ENCODE measurements at regions not wholly inside any gene's neighbourhood (a gene's known extent, or its start where the extent isn't known, plus 50 kb on each side); places are given as distances from the start of the nearest gene placed in this dataset.

DNA sequence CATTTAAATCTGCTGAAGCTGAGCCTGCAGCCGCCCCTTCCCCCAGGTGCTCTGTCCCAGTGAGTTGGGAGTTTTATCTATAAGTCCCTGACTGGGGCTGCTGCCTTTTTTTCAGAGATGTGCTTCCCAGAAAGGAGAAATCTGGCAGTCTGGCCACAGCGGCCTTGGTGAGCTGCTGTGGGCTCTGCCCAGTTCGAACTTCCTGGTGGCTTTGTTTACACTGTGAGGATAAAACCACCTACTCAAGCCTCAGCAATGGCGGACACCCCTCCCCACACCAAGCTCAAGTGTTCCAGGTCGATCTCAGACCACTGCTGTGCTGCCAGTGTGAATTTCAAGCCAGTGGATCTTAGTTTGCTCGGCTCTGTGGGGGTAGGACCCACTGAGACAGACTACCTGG lies 97.3 kb downstream of the ACAA2 start:
- no peak overlapping the region for H4K5ac ChIP-seq (ENCODE audit: insufficient read length, low read depth, low read length)
- TF ChIP-seq TEAD4 (IDR thresholded peaks at IDR 0.05; ENCODE audit: low read depth, low read length) = no peak
- no peak for TF ChIP-seq NRF1 (IDR thresholded peaks at IDR 0.05; ENCODE audit: low read depth, low read length)
- no peak for TF ChIP-seq POLR2A (IDR thresholded peaks at IDR 0.05; ENCODE audit: control extremely low read depth in 1 of 2, low read depth in 2 of 2, low read length in 2 of 2)
- no peak for TF ChIP-seq RNF2 (IDR thresholded peaks at IDR 0.05; ENCODE audit: borderline replicate concordance, low read depth, low read length, missing control alignments, poor library complexity, severe bottlenecking)
- TF ChIP-seq SIN3A (conservative IDR thresholded peaks at IDR 0.05 in 1 of 2, IDR thresholded peaks at IDR 0.05 in 1 of 2; ENCODE audit: low read depth in 1 of 2, low read length in 2 of 2) = no peak
- no peak for TF ChIP-seq JUND (IDR thresholded peaks at IDR 0.05; ENCODE audit: low read length)
- TF ChIP-seq SRF (IDR thresholded peaks at IDR 0.05; ENCODE audit: low read depth, low read length) = no peak
- no peak for TF ChIP-seq KDM4A (IDR thresholded peaks at IDR 0.05; ENCODE audit: low read depth, low read length, severe bottlenecking)
- no peak for TF ChIP-seq YY1 (IDR thresholded peaks at IDR 0.05; ENCODE audit: low read depth, low read length)
- no peak for TF ChIP-seq HDAC6 (IDR thresholded peaks at IDR 0.05; ENCODE audit: low read depth, low read length)

More for the DNA sequence above, 97.3 kb downstream of the ACAA2 start:
- H3K4me3 ChIP-seq (ENCODE audit: extremely low read depth in 1 of 4, insufficient read depth in 2 of 4, low read depth in 3 of 4, low read length in 4 of 4) = no peak overlapping the region
- H3K79me2 ChIP-seq (ENCODE audit: control insufficient read depth in 1 of 2, insufficient read depth in 2 of 2, low read length in 2 of 2) = no peaks in the 10 kb centered on the region
- no peak overlapping the region for H3K56ac ChIP-seq (replicated peaks; ENCODE audit: insufficient read length, low read depth, low read length)
- 81% methylated on average over 6 of the region's 6 CpGs; no CpG with 5 or more reads in 1 of the 2 experiments for WGBS, 2 experiments (ENCODE audit: extremely low coverage in 1 of 2, insufficient coverage in 1 of 2, insufficient read length in 1 of 2, insufficient replicate concordance in 2 of 2, low coverage in 1 of 2, low lambda C conversion rate in 2 of 2, missing lambda C conversion rate in 1 of 2)
- 0 out of 2 replicates have a peak overlapping the region, but pooled peaks have one; percentile 25 for H4K8ac ChIP-seq (ENCODE audit: extremely low read depth, insufficient read depth, low read length)
- H2BK15ac ChIP-seq (ENCODE audit: low read length) = no peak overlapping the region
- no peak overlapping the region for H2BK120ac ChIP-seq (replicated peaks; ENCODE audit: low read depth, low read length)
- no peak overlapping the region for H2AK5ac ChIP-seq (ENCODE audit: low read depth, low read length)
- H2BK12ac ChIP-seq (ENCODE audit: low read depth, low read length) = no peak overlapping the region
- H3K36me3 ChIP-seq (ENCODE audit: control insufficient read depth in 2 of 4, insufficient read depth in 4 of 4, low read length in 3 of 4) = no peaks in the 10 kb centered on the region
- no peak overlapping the region for H3K4me2 ChIP-seq (ENCODE audit: insufficient read depth in 1 of 2, low read depth in 2 of 2, low read length in 2 of 2)
- no peaks in the 10 kb centered on the region for H3K9me3 ChIP-seq (ENCODE audit: insufficient read depth in 2 of 2, low read depth in 1 of 2, low read length in 1 of 2)
- no peaks in the 10 kb centered on the region for H3K23me2 ChIP-seq (ENCODE audit: low read depth, low read length)
- no peaks in the 10 kb centered on the region for H3K27me3 ChIP-seq (replicated peaks in 1 of 4; ENCODE audit: control insufficient read depth in 3 of 4, extremely low read depth in 1 of 4, insufficient read depth in 3 of 4, low read length in 3 of 4)
- H3K18ac ChIP-seq (ENCODE audit: extremely low read depth, low read length) = no peak overlapping the region
- no peaks in the 10 kb centered on the region for H4K20me1 ChIP-seq (replicated peaks in 1 of 2; ENCODE audit: control insufficient read depth in 1 of 2, insufficient read depth in 2 of 2, low read length in 2 of 2)
- H3K14ac ChIP-seq (ENCODE audit: insufficient read length) = no peak overlapping the region
- no peak overlapping the region for H2BK5ac ChIP-seq (ENCODE audit: low read depth, low read length)
- no peak overlapping the region for H3K4ac ChIP-seq (replicated peaks; ENCODE audit: insufficient read length, low read depth, low read length)
- H3K27ac ChIP-seq (ENCODE audit: low read depth, low read length) = no peak overlapping the region
- no peaks in the 10 kb centered on the region for H3K4me1 ChIP-seq (replicated peaks in 1 of 4; ENCODE audit: control insufficient read depth in 3 of 4, insufficient read depth in 4 of 4, low read length in 3 of 4)
- CTCF ChIA-PET (ENCODE audit: partially characterized antibody) = interaction anchor here (1.1 to 3.8 kb wide), 4 partner anchors 11 to 229 kb away, joined by 3 to 17 read pairs (median 5); no protein-coding TSS in a partner anchor
- FAIRE-seq (no peak), DNase-seq (ENCODE audit: low read depth in 1 of 2, low spot score in 2 of 2) (no peak)
- no peaks in the 10 kb centered on the region for H3K79me1 ChIP-seq (ENCODE audit: low read depth, low read length)
- H3K9ac ChIP-seq (replicated peaks in 1 of 4; ENCODE audit: extremely low read depth in 1 of 4, low read depth in 3 of 4, low read length in 3 of 4) = no peak overlapping the region
- POLR2A ChIA-PET (ENCODE audit: partially characterized antibody) = interaction anchor here (1.0 kb wide), 1 partner anchor 106 kb away, joined by 3 read pairs; no protein-coding TSS in a partner anchor
- H2AFZ ChIP-seq (ENCODE audit: low read length) = peak overlapping the region; percentile 50; the same call in 1 of the 2 replicates
- H4K91ac ChIP-seq (replicated peaks; ENCODE audit: insufficient read length, low read length) = no peak overlapping the region
- H2BK20ac ChIP-seq (ENCODE audit: low read length) = no peak overlapping the region
- H3K23ac ChIP-seq (ENCODE audit: insufficient read length) = no peak overlapping the region

All from H1 (cell line).